Putamen (tissue), 1 donor: ENCODE measurements at regions not wholly inside any gene's neighbourhood (a gene's known extent, or its start where the extent isn't known, plus 50 kb on each side); places are given as distances from the start of the nearest gene placed in this dataset.

Experiments
- DNase-seq: peaks from one replicate; pipeline ENCODE4 v3.0.0-alpha.2; 2016; ENCODE audit warnings: low spot score

DNA sequence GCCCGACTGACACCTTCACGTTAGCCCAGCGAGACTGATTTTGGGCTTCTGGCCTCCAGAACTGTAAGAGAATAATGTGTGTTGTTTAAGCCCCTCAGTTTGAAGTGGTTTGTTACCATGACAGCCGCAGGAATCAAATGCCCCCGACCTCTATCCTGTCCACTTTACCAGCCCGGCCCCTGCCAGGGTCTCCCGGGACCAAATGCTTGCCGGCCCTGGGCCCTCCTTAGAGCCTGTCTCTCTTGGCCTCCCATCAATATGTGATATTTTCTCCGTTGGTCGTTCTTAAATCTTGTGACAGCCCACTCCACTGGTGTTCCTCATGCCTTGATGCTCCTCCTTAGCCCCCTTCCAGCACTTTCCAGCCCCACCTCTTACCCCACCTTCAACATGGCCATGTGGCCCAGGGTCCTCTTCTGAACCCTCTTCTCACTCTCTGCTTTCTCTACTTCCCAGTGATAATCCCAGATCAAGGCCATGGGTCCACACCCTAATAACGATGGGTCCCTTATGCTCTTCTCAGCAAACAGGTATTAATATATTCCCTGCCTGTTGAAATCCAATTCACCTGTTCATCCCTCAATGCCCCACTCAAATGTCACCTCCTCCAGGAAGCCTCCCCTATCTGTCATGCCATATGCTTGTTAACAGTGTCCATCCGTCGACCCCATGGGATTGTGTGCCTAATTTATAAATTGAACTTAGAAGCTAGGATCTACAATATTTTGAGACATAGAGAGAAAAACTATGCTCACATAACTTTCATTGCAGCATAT, 192.8 kb downstream of the ZFP36L2 start:
- no peak for DNase-seq

DNA sequence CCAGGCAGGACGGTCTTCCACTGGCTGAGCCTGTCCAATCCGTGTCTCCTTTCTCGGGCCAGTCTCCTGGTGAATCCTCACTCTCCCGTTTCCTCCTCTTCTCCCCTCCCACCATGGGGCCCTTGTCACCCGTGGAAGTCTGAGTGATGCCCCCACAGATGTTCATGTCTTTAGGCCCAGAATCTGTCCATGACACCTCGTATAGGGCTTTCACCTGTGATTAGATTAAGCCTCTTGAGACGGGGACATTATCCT, 193.5 kb downstream of the ZFP36L2 start:
- no peak for DNase-seq

GRCh38 chr2:43032213-43033015, 194.0 kb downstream of the ZFP36L2 start:
- DNase-seq: no peak

- no peak for DNase-seq
Measured at GRCh38 chr2:43031471-43032212, 194.8 kb downstream of the ZFP36L2 start.

DNA sequence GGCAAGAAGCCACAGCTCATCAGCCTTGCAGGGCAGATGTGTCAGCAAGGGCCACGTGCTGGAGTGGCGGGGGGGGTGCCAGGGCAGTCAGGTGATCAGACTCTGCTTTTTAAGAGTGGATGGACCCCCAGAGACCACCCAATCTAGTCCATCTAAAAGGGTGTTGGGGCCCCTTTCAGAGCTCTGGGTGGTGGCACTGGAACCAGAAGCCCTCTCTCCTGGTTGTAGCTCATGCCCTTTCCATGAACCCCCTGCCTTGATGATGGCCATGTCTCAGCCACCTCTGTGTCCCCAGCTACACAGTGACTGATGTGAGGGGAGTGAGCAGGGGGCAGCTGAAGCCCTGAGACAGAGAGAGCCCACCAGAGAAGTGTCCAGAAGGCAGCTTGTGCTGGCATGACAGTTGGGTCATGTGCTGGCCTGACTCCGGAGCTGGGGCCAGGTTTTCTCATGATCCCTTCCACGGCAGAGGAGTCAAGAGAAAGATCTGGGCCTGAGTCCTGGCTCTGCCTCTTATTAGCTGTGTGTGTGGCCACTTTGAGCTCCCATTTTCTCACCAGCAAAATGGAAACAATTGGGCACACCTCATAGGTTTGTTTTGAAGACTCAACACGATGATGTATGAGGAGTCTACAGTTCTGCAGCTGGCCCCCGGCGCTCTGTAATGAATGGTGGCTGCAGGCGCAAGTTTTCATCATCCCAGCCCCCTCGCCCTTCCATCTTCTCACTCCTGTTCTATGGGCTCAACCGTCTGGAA, 195.7 kb downstream of the ZFP36L2 start:
- no peak for DNase-seq

GRCh38 chr2:43029186-43029585, 197.2 kb downstream of the ZFP36L2 start:
- no peak for DNase-seq

- no peak for DNase-seq
Measured at GRCh38 chr2:43028188-43028587, 198.2 kb downstream of the ZFP36L2 start.

DNA sequence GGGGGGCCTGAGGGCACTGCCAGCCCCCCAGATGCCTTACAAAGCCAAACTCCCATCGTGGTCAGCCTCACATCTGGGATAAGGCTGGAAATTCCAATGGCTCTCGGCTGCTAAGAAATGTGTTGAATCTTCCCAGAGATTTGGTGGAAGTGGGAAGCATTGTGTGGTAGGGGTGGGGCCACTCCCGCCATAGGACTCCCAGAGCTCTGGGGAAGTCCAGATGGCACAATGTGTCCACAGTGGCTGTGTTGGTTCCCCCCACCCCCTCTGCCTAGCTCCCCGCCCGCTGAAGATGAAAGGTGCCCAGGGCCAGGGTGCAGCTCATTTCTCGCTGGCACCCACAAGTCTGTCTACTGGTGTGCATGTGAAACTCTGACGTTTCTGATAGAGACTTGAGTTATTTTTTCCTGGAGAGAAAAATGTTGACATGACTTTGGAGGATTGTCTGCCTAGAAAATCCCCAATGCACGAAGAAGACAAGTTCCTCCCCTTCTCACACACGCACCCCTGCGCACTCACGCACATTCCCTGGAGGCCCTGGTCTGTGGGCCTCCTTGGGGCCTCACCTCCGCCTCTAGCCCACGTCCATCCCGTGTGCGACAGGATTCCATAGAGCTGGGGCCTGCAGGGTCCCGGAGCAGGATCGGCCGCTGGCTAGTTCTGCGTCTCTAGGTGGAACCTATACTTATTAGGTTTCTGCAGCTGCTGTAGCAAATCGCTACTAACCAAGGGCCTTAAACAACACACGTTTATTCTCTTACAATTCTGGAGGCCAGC, 199.1 kb downstream of the ZFP36L2 start:
- DNase-seq: no peak

GRCh38 chr2:43026426-43027096, 199.8 kb downstream of the ZFP36L2 start:
- DNase-seq: no peak

GRCh38 chr2:43025709-43026295, 200.6 kb downstream of the ZFP36L2 start:
- no peak for DNase-seq

GRCh38 chr2:43024515-43025011, 201.8 kb downstream of the ZFP36L2 start:
- peak; percentile 68 for DNase-seq

DNA sequence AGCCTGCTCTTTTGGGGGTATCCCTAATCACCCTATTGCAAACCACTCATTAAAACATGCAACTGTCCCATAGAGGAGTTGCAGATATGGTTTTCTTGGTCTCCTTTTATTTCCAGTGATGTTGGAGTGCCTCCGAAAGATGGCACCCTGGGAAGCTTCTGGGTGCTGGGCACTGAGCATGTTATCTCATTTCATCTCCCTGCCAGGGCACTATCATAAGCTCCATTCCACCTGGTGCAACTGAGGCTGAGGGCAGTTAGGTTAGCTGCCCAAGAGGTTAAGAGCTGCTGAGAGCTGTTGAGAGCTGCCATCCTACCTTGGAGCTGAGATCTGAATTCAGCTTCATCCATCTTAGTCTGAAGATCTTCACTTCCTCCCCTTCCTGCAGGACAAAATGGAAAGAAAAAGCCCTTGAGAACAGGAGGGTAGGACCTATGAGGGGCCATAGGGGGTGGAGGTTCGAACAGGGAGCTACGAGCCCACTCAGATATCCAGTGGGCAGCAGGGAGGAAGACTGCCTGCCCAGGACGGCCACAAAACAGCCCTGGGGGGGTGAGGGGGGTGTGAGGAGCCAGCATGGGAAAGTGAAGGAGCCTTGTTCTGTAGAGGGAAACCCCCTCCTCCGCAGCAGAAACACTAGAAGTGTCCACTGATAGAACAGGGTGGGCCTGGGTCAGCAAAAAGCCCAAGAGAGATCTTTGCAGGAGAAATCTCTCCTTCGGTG, 202.5 kb downstream of the ZFP36L2 start:
- DNase-seq: no peak

GRCh38 chr2:43022896-43023295, 203.5 kb downstream of the ZFP36L2 start:
- DNase-seq: no peak

- peak; percentile 79 for DNase-seq
Measured at GRCh38 chr2:43021791-43022509, 204.5 kb downstream of the ZFP36L2 start.

DNA sequence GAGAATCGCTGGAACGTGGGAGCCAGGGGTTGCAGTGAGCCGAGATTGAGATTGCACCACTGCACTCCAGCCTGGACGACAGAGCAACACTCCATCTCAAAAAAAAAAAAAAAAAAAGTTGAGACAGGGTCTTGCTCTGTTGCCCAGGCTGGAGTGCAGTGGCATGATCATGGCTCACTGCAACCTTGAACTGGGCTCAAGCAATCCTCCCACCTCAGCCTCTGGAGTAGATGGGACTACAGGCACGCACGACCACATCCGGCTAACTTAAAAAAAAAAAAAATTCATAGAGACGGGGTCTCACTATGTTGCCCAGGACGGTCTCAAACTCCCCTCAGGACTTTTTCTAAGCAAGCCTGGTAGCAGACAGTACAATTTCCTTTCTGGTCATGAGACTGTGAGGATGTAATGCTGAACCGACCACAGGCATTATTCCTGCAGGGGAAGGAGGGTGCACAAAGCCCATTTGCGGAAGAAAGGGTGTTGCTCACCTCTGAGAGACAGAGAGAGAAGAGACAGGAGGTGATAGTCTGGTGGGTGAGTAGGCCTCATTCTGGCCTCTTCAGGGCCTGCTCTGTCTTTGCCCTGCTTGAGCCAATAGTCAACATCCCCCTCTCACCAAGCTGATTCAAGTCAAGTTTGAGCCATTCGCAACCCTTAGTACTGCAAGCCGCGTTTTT, 205.3 kb downstream of the ZFP36L2 start:
- DNase-seq: no peak

DNA sequence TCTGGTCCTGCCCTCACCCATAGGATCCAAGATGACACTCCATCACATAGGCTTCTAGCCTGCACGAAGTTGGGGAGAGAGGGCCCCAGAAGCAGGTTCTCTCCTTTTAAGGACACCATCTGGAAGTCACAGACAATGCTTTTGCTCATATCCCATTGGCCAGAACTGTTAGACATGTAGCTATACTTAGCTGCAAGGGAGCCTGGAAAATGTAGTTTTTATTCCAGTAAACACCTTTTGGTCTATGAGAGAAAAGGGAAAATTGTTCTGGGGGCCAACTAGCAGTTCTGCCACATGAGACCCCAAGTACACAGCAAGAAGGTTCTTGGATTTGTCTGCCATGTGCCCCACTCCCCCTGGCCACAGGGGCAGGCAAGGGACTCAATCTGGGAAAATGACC, 206.1 kb downstream of the ZFP36L2 start:
- DNase-seq: no peak

- no peak for DNase-seq
Measured at GRCh38 chr2:43019536-43020183, 206.7 kb downstream of the ZFP36L2 start.

GRCh38 chr2:43019025-43019367, 207.4 kb downstream of the ZFP36L2 start:
- DNase-seq: no peak
